ENCODE measurements at regions not wholly inside any gene's neighbourhood (a gene's known extent, or its start where the extent isn't known, plus 50 kb on each side); places are given as distances from the start of the nearest gene placed in this dataset.

DNA sequence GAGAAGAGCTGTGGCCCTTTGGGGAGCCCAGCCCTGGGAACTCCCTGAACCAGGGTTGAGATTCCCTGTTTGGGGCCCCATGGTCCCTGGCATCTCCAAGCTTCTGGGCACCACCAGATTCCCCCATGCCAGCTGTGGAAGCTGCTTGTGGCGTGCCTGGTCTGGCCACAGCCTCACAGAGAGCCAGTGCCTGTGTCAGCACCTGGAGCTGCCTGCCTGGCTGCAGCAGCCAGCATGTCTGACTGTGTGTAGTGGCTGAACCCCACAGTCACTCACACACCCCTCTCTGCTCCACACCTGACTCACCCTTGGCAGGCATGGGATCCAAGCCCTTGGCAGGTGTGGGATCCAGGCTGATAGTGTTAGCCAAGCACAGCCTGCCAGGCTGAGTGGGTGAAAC lies 97.2 kb upstream of the GALNTL6 start:
- Mint-ChIP-seq H3K36me3 (ENCODE audit: low read depth) (no peaks in the 10 kb centered on the region), H3K4me1 (ENCODE audit: low read depth) (peaks cover 2% of the 10 kb centered on the region), H3K27ac (ENCODE audit: unreplicated experiment) (no peak overlapping the region), H3K27me3 (ENCODE audit: low read depth) (no peaks in the 10 kb centered on the region), H3K9me3 (ENCODE audit: low read depth) (peaks cover under 1% of the 10 kb centered on the region), H3K4me3 (ENCODE audit: unreplicated experiment) (no peak overlapping the region)
- TF ChIP-seq, protein P1, sequence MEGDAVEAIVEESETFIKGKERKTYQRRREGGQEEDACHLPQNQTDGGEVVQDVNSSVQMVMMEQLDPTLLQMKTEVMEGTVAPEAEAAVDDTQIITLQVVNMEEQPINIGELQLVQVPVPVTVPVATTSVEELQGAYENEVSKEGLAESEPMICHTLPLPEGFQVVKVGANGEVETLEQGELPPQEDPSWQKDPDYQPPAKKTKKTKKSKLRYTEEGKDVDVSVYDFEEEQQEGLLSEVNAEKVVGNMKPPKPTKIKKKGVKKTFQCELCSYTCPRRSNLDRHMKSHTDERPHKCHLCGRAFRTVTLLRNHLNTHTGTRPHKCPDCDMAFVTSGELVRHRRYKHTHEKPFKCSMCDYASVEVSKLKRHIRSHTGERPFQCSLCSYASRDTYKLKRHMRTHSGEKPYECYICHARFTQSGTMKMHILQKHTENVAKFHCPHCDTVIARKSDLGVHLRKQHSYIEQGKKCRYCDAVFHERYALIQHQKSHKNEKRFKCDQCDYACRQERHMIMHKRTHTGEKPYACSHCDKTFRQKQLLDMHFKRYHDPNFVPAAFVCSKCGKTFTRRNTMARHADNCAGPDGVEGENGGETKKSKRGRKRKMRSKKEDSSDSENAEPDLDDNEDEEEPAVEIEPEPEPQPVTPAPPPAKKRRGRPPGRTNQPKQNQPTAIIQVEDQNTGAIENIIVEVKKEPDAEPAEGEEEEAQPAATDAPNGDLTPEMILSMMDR (IDR thresholded peaks at IDR 0.05): no peak
- no peak for DNase-seq (ENCODE audit: low spot score)

DNA sequence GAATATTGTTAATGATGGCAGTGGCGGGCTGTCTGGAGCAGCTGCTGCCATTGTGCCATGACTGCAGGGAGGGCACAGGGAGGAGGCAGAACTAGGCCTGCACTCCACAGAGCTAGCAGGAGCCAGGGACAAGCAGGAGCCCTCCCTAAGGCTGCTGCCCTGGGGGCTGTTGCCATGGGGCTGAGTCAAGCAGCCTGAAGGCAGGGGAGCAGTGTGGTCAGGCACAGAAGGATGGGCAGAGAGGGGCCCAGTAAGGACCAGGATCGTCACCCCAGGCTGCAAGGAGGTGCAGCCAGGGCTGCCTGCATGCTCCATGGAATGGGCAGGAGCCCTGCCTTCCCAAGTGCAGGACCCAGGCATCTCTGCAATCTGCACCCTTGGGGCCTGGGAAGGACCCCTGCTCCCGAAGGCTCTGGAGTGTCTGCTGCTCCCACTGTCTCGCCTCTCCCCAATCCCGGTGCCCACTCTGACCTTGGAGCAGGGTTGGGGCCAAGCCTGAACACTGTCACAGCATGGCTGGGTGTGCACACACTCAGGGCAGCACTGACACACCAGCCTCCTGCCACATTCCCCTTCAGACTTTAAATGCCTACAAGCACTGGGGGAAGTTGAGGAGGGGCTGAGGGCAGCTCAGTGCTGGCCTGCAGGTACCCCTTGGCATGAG lies 98.3 kb upstream of the GALNTL6 start:
- H3K4me3 Mint-ChIP-seq (ENCODE audit: unreplicated experiment): no peak overlapping the region
- TF ChIP-seq, protein P1 (IDR thresholded peaks at IDR 0.05): no peak
- DNase-seq (ENCODE audit: low spot score): no peak
- no peaks in the 10 kb centered on the region for H3K9me3 Mint-ChIP-seq (ENCODE audit: low read depth)
- H3K27me3 Mint-ChIP-seq (ENCODE audit: low read depth): no peaks in the 10 kb centered on the region
- H3K36me3 Mint-ChIP-seq (ENCODE audit: low read depth): no peaks in the 10 kb centered on the region
- peaks cover 2% of the 10 kb centered on the region for H3K4me1 Mint-ChIP-seq (ENCODE audit: low read depth)
- H3K27ac Mint-ChIP-seq (ENCODE audit: unreplicated experiment): no peak overlapping the region

DNA sequence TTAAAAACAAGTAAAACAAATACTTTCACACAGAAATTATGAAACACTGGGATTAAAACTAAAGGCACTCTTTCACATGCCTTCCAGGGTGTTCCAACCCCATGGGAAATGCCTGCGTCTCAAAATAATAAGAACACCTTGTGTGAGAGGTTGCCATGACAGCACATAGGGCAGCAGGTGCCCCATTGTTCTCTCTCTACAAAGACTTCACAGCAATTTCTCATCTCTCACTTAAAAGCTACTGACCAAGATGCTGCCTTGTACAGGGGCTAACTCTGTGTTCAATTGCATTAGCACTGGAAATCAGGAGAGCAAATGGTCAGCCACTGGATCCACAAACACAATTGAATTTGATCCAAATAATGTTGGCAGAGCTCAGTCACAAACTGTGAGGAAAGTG lies 102.5 kb upstream of the GALNTL6 start:
- Mint-ChIP-seq H3K4me3 (ENCODE audit: unreplicated experiment) (no peak overlapping the region), H3K36me3 (ENCODE audit: low read depth) (no peaks in the 10 kb centered on the region), H3K4me1 (ENCODE audit: low read depth) (no peaks in the 10 kb centered on the region), H3K9me3 (ENCODE audit: low read depth) (no peaks in the 10 kb centered on the region), H3K27ac (ENCODE audit: unreplicated experiment) (no peak overlapping the region), H3K27me3 (ENCODE audit: low read depth) (no peaks in the 10 kb centered on the region)
- no peak for DNase-seq (ENCODE audit: low spot score)
- TF ChIP-seq, protein P1 (IDR thresholded peaks at IDR 0.05): no peak

- no peaks in the 10 kb centered on the region for H3K4me1 Mint-ChIP-seq (ENCODE audit: low read depth)
- peaks cover 7% of the 10 kb centered on the region for H3K27me3 Mint-ChIP-seq (ENCODE audit: low read depth)
- TF ChIP-seq, protein P1 (IDR thresholded peaks at IDR 0.05): no peak
- no peaks in the 10 kb centered on the region for H3K9me3 Mint-ChIP-seq (ENCODE audit: low read depth)
- H3K36me3 Mint-ChIP-seq (ENCODE audit: low read depth): no peaks in the 10 kb centered on the region
- no peak overlapping the region for H3K4me3 Mint-ChIP-seq (ENCODE audit: unreplicated experiment)
- no peak for DNase-seq (ENCODE audit: low spot score)
- no peak overlapping the region for H3K27ac Mint-ChIP-seq (ENCODE audit: unreplicated experiment)
Observed at GRCh38 chr4:171676555-171677215, 136.5 kb upstream of the GALNTL6 start.

DNA sequence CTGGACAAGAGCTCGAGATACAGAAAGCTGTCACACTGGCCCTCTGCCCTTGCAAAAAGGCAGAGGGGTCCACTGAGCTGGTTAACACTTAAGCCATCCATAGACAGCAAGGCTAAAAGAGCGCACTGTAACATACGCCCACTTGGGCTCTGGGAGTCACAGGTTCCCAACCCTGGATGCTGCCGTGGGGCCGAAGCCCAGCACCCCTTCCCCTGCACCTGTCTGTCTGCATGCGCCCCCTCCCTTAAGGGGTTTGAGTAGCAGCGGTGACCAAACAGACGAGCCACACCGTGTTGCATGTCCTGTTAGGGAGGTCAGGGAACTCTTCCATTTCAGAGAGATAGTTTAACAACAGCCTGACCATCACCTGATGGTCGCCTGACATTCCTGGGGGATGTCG lies 138.4 kb upstream of the GALNTL6 start:
- no peak overlapping the region for H3K4me3 Mint-ChIP-seq (ENCODE audit: unreplicated experiment)
- TF ChIP-seq, protein P1 (IDR thresholded peaks at IDR 0.05): no peak
- no peak overlapping the region for H3K27ac Mint-ChIP-seq (ENCODE audit: unreplicated experiment)
- peaks cover under 1% of the 10 kb centered on the region for H3K27me3 Mint-ChIP-seq (ENCODE audit: low read depth)
- no peak for DNase-seq (ENCODE audit: low spot score)
- H3K36me3 Mint-ChIP-seq (ENCODE audit: low read depth): no peaks in the 10 kb centered on the region
- no peaks in the 10 kb centered on the region for H3K4me1 Mint-ChIP-seq (ENCODE audit: low read depth)
- H3K9me3 Mint-ChIP-seq (ENCODE audit: low read depth): no peaks in the 10 kb centered on the region

Measured in chondrocyte (in vitro differentiated cells).